Suprapubic skin (tissue), 4 donors: ENCODE measurements at regions not wholly inside any gene's neighbourhood (a gene's known extent, or its start where the extent isn't known, plus 50 kb on each side); places are given as distances from the start of the nearest gene placed in this dataset.

Source experiments
- DNase-seq, 2 donors: peaks; one replicate each; pipeline ENCODE4 v3.0.0-alpha.2; 2019; ENCODE audit warnings: low spot score in 2 of 2
- H3K27ac ChIP-seq: fragments of 200-600 bp; sonication (generic); one replicate; pipeline ENCODE4 v1.5.1; 2019
- H3K27me3 ChIP-seq: fragments of 200-600 bp; sonication (generic); one replicate; pipeline ENCODE4 v1.5.1; 2019
- H3K36me3 ChIP-seq: fragments of 200-600 bp; sonication (generic); one replicate; pipeline ENCODE4 v1.5.1; 2019
- H3K4me1 ChIP-seq: fragments of 200-600 bp; sonication (generic); one replicate; pipeline ENCODE4 v1.5.1; 2019
- H3K4me3 ChIP-seq: fragments of 200-600 bp; sonication (generic); one replicate; pipeline ENCODE4 v1.5.1; 2019; ENCODE audit warnings: mild to moderate bottlenecking
- H3K9me3 ChIP-seq: fragments of 200-600 bp; sonication (generic); one replicate; pipeline ENCODE4 v1.5.1; 2019
- CTCF ChIP-seq, 2 donors: fragments of 200-600 bp in 1 of 2; fragments of 450-650 bp in 1 of 2; sonication (generic) in 1 of 2; IDR thresholded peaks; one replicate each; pipeline ENCODE4 v1.5.1; 2016 to 2019; ENCODE audit warnings: antibody characterized with exemption in 2 of 2, mild to moderate bottlenecking in 1 of 2, moderate library complexity in 1 of 2
- EP300 ChIP-seq: sonication (generic); formaldehyde crosslinking; IDR thresholded peaks from one replicate; pipeline ENCODE4 v1.6.1; 2017; ENCODE audit warnings: antibody characterized with exemption
- POLR2A ChIP-seq, 2 donors: fragments of 450-650 bp; IDR thresholded peaks; one replicate each; pipeline ENCODE4 v1.6.1; 2017; ENCODE audit warnings: antibody characterized with exemption in 2 of 2, mild to moderate bottlenecking in 2 of 2, moderate library complexity in 2 of 2
- POLR2AphosphoS5 ChIP-seq, 3 donors: sonication (generic); formaldehyde crosslinking; IDR thresholded peaks; one replicate each; pipeline ENCODE4 v1.6.1; 2017; ENCODE audit warnings: antibody characterized with exemption in 3 of 3
- WGBS: methylation state at CpG from one replicate; pipeline ENCODE4 v1.1.5; 2018; 5-methylcytosine and 5-hydroxymethylcytosine counted together

- no peaks in the 10 kb centered on the region for H3K36me3 ChIP-seq
- H3K4me3 ChIP-seq: no peak overlapping the region
- 83% methylated on average over 7 of the region's 7 CpGs for WGBS
- H3K27me3 ChIP-seq: no peaks in the 10 kb centered on the region
- DNase-seq: no peak
- no peak overlapping the region for H3K27ac ChIP-seq
- peaks cover 3% of the 10 kb centered on the region for H3K4me1 ChIP-seq
- TF ChIP-seq POLR2AphosphoS5 (IDR thresholded peaks at IDR 0.05): no peak
- TF ChIP-seq POLR2A (IDR thresholded peaks at IDR 0.05): no peak
- no peak for TF ChIP-seq EP300
- no peak for TF ChIP-seq CTCF (IDR thresholded peaks at IDR 0.05)
- H3K9me3 ChIP-seq: no peaks in the 10 kb centered on the region
Measured at GRCh38 chr7:47719675-47720074, 137.8 kb upstream of the TNS3 start.

- Histone ChIP-seq H3K4me1 (no peaks in the 10 kb centered on the region), H3K27me3 (no peaks in the 10 kb centered on the region), H3K36me3 (no peaks in the 10 kb centered on the region), H3K4me3 (no peak overlapping the region), H3K9me3 (no peaks in the 10 kb centered on the region), H3K27ac (no peak overlapping the region)
- 96% methylated on average over 5 of the region's 5 CpGs for WGBS
- DNase-seq: no peak
- TF ChIP-seq CTCF (IDR thresholded peaks at IDR 0.05): no peak
- no peak for TF ChIP-seq POLR2A (IDR thresholded peaks at IDR 0.05)
- TF ChIP-seq EP300: no peak
- no peak for TF ChIP-seq POLR2AphosphoS5 (IDR thresholded peaks at IDR 0.05)
Measured at GRCh38 chr7:47715631-47716068, 133.7 kb upstream of the TNS3 start.

GRCh38 chr7:47714669-47715607 is 133.0 kb upstream of the TNS3 start:
- TF ChIP-seq EP300 (no peak), CTCF (IDR thresholded peaks at IDR 0.05) (no peak), POLR2AphosphoS5 (IDR thresholded peaks at IDR 0.05) (no peak), POLR2A (IDR thresholded peaks at IDR 0.05) (no peak)
- WGBS: 75% methylated on average over 6 of the region's 6 CpGs
- Histone ChIP-seq H3K9me3 (no peaks in the 10 kb centered on the region), H3K4me3 (no peak overlapping the region), H3K4me1 (no peaks in the 10 kb centered on the region), H3K36me3 (no peaks in the 10 kb centered on the region), H3K27me3 (no peaks in the 10 kb centered on the region), H3K27ac (no peak overlapping the region)
- DNase-seq: no peak

- no peaks in the 10 kb centered on the region for H3K27me3 ChIP-seq
- TF ChIP-seq POLR2A (IDR thresholded peaks at IDR 0.05) (no peak), EP300 (no peak), CTCF (IDR thresholded peaks at IDR 0.05) (no peak), POLR2AphosphoS5 (IDR thresholded peaks at IDR 0.05) (no peak)
- no peak for DNase-seq
- no peaks in the 10 kb centered on the region for H3K4me1 ChIP-seq
- 81% methylated on average over 6 of the region's 6 CpGs for WGBS
- no peak overlapping the region for H3K4me3 ChIP-seq
- no peaks in the 10 kb centered on the region for H3K9me3 ChIP-seq
- H3K36me3 ChIP-seq: no peaks in the 10 kb centered on the region
- no peak overlapping the region for H3K27ac ChIP-seq
Measured at GRCh38 chr7:47713595-47713994, 131.7 kb upstream of the TNS3 start.

GRCh38 chr7:47712416-47712815 is 130.5 kb upstream of the TNS3 start:
- Histone ChIP-seq H3K4me1 (no peaks in the 10 kb centered on the region), H3K27ac (no peak overlapping the region), H3K27me3 (no peaks in the 10 kb centered on the region), H3K9me3 (no peaks in the 10 kb centered on the region), H3K4me3 (no peak overlapping the region), H3K36me3 (no peaks in the 10 kb centered on the region)
- no peak for DNase-seq
- 76% methylated on average over 11 of the region's 11 CpGs for WGBS
- no peak for TF ChIP-seq EP300
- TF ChIP-seq POLR2A (IDR thresholded peaks at IDR 0.05): no peak
- no peak for TF ChIP-seq CTCF (IDR thresholded peaks at IDR 0.05)
- TF ChIP-seq POLR2AphosphoS5 (IDR thresholded peaks at IDR 0.05): no peak
